ENCODE measurements at regions not wholly inside any gene's neighbourhood (a gene's known extent, or its start where the extent isn't known, plus 50 kb on each side); places are given as distances from the start of the nearest gene placed in this dataset.

DNA sequence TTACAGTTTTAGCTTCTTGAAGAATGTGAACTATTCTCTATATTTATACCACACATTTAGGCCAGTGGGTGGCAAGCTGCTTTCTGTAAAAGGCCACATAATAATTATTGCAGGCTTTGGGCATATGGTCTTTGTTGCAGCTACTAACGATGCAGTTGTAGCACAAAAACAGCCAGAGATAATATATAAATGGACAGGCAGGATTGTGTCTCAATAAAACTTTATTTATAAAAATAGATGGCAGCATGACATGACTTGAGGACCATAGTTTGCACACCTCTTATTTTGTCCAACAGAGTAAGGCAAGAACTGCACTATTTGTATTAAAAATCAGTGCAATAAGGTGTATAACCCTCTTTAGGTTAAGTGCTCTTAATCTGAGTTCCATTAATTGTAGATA, 415.0 kb downstream of the ANXA1 start:
- DNase-seq, result no peak

DNA sequence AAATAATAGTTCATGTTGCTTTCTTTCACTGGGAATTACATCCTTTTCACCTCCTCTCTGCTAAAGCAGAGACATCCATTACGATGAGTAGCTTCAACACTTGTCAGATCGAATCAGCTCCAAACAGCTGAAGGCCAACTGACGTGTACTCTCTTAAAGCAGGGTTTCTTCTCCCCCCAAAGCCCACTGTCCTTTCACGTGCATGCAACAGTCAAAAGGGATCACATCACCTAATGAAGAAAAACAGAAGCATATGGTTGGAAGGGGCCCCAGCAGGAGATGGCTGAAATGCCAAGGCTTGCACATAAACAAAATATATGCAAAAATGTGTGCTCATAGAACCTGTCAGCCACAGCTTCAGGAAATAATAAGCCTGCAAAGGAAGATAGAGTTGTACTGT, 421.6 kb downstream of the ANXA1 start:
- DNase-seq, result no peak

- no peak for DNase-seq
These were observed 423.7 kb downstream of the ANXA1 start for GRCh38 chr9:73575101-73576060.

DNA sequence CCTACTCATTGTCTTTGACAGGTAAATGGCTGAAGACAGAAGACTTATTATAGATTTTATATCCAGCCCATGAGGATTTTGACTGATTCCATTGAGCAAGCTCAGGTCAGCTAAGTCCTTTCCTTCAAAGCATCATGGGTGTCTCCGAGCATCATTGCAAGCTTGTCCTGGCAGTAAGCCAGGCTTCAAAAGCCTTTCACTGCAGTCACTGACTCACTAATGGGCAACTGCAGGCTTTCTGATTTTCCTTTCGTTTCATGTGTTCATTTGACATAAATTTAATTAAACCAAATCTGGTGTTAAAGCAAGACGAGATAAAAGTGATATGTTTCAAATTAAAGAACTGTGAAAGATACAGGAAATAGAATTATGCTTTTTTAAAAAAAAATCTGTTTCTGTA, 426.2 kb downstream of the ANXA1 start:
- DNase-seq, result peak; percentile 71

GRCh38 chr9:73579823-73580222, 428.2 kb downstream of the ANXA1 start:
- DNase-seq, result peak; percentile 46

GRCh38 chr9:73583576-73583975, 431.9 kb downstream of the ANXA1 start:
- no peak for DNase-seq

DNA sequence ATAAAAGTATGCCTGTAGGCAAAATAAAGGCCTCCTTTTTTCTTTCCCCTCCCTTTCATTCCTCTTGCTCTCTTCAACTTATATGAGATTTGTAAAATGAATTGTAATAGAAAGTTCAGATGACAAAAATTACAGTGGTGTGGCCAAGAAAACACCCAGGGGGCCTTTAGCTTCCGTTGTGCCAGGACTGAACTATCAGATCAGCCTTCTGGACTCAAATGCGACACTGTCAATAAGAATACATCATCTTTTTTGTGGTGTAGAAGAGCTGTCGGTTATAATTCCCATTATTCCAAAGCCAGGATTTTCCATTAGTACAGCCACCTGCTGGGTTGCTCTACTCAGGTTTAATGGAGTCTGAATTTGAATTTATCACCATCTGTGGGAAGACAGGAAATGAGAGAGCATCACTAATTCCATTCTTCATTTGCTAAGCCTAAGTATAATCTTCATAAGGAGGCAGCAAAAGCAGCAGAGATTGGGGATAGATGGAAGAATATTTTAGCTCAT, 443.4 kb downstream of the ANXA1 start:
- peak; percentile 89 for DNase-seq

GRCh38 chr9:73596321-73596720, 444.7 kb downstream of the ANXA1 start:
- DNase-seq, result no peak

GRCh38 chr9:73597039-73597438, 445.4 kb downstream of the ANXA1 start:
- peak; percentile 33 for DNase-seq

DNA sequence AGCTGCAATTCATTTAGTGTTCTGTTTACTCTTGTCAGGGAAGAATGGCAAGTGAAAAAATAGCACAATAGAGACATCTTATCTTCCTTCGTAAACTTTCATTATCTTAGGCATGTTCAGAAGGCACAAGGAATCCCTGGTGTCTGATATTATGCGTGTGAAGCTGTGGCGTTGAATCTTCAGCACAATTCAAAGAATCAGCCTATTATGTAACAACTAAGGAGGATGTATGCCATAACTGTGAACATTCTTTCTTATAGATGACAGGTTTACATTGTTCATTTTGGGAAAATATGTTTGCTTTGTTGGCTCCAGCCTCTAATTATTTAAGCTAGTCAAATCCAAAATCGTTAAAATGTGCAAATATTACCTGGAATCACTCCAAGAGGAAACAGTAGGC, 446.1 kb downstream of the ANXA1 start:
- peak; percentile 95 for DNase-seq

DNA sequence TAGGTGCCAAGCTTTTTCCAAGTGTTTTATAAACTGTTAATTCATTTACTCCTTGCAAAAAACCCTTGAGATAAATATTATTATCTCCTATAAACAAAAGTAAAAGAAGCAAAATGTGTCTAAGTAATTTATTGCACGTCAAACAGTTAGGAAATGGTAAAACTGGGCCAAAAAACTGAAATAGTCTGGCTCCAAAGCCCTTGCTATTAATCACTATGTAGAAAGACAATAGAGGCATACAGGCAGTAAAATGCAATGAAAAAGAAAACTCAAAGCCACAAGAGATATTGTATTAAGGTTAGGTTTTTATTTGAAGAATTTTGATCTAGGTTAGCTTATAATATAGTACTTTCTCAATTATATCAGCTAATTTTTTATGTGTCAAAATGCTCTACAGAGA, 457.7 kb downstream of the ANXA1 start:
- DNase-seq, result no peak

DNA sequence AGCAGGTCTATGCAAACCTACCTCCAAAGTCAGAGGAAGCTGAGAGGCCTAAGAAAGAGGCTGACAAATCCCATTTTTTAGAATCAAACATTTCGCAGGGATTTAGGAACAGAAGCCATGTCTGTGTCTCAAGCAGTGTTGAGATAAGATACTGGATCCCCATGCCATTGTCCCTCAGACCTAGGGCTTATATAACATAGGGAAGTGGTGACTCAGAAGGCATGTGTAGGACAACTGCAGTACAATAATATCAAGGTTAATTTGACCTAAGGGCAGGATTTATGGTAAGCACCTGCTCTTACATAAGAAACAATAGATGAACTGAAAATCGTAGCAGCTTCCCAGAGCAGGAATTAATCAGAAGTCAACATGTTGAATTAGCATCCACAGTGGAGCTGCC, 459.4 kb downstream of the ANXA1 start:
- no peak for DNase-seq

DNA sequence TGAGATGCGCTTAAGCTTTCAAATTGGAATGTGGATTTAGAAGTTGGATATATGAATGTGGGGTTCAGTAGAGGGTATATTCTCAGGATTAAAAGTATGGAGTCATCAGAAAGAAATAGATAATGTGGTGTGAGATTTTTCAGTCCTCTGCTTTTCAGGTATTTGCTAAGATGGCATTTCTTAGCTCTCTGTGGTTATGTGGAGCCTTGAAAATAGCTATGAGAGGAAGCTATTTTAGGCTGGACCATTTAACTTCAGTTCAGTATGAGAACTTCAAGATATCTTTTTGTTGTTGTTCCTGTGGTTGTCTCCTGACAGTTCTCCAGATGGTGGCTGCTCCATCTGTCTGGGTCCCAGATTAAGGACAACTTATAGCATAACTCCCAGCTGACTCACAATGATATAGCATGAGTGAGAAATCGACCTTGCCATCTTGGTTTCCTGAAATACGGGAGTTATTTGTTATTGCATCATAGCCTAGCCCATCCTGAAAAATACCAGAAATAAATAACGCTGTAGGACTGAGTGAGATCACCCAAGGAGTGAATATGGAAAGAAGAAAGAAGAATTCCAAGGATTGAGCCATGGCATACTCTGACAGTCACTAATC, 461.5 kb downstream of the ANXA1 start:
- DNase-seq, result no peak

GRCh38 chr9:73615557-73615956, 463.9 kb downstream of the ANXA1 start:
- no peak for DNase-seq

- DNase-seq, result no peak
These were observed 465.9 kb downstream of the ANXA1 start for GRCh38 chr9:73617586-73617985.

DNA sequence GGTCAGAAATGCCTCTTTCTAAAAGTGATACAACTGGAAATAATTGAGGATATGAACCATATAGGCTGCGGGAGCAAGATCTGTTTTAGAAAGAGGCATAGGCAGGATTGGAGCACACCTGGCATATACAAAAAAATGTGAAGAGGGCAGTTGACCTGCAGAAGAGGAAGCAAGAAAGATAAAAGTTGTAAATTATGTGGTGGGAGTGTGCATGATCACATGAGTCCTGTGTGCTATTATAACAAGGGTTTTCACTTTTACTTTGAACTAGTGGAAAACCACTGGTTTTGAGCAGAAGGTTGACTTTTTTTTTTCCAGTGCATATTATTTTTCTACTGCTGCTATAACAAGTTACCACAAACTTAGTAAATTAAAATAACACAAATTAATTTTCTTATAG, 489.3 kb downstream of the ANXA1 start:
- no peak for DNase-seq

GRCh38 chr9:73643379-73644013, 491.8 kb downstream of the ANXA1 start:
- DNase-seq, result no peak

- no peak for DNase-seq
These were observed 495.9 kb downstream of the ANXA1 start for GRCh38 chr9:73647560-73647959.

- DNase-seq, result no peak
These were observed 497.9 kb downstream of the ANXA1 start for GRCh38 chr9:73649552-73649951.

- DNase-seq, result no peak
These were observed 503.7 kb downstream of the ANXA1 start for GRCh38 chr9:73655363-73655762.

DNA sequence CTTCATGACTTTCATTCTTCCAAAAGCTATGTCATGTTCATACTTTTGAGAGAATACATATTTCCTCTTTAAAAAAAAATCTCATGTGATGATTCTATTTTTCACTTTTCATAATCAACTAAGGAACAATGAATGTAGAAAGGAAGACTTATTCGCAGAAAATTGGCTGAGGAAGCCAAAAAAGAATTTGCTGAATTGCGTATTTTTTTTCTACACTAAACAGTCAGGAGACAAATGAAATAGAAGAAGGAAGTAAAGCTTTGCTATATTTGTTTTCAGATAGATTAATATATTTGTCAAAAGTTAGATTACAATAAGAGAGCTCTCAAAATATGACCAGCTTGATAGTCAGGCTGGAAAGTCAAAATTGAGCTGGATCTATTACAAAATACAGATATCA, 504.2 kb downstream of the ANXA1 start:
- no peak for DNase-seq

- DNase-seq, result no peak
These were observed 513.6 kb downstream of the ANXA1 start for GRCh38 chr9:73665253-73665652.

- no peak for DNase-seq
These were observed 516.1 kb downstream of the ANXA1 start for GRCh38 chr9:73667749-73668148.

GRCh38 chr9:73680831-73681230, 529.2 kb downstream of the ANXA1 start:
- DNase-seq, result peak; percentile 10
